ENCODE measurements at regions not wholly inside any gene's neighbourhood (a gene's known extent, or its start where the extent isn't known, plus 50 kb on each side); places are given as distances from the start of the nearest gene placed in this dataset.

DNA sequence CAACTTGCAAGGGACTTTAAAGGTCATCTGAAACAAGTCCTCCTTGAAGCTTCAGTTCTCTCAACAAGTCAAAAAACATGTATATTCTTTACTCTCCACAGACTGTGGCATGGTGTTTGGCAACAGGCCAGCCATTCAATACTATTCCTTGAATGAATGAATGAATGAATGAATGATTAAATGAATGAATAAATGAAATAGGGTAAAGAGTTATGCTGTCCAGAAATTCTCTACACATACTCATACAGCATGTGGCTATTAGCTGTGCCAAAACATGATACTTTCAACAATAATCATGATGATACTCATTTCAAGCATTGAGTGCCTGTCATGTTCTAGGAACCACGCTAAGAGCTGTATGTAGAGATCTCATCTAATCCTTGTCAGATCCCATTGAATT is 356.1 kb downstream of the BARHL2 start:
- intact Hi-C loops (cut with DNase I; ENCODE audit: low total_unique reads): no loop called here
- no peak for TF ChIP-seq POLR2AphosphoS5 (IDR thresholded peaks at IDR 0.05)
- TF ChIP-seq POLR2A (IDR thresholded peaks at IDR 0.05): no peak
- TF ChIP-seq, protein P1, sequence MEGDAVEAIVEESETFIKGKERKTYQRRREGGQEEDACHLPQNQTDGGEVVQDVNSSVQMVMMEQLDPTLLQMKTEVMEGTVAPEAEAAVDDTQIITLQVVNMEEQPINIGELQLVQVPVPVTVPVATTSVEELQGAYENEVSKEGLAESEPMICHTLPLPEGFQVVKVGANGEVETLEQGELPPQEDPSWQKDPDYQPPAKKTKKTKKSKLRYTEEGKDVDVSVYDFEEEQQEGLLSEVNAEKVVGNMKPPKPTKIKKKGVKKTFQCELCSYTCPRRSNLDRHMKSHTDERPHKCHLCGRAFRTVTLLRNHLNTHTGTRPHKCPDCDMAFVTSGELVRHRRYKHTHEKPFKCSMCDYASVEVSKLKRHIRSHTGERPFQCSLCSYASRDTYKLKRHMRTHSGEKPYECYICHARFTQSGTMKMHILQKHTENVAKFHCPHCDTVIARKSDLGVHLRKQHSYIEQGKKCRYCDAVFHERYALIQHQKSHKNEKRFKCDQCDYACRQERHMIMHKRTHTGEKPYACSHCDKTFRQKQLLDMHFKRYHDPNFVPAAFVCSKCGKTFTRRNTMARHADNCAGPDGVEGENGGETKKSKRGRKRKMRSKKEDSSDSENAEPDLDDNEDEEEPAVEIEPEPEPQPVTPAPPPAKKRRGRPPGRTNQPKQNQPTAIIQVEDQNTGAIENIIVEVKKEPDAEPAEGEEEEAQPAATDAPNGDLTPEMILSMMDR (IDR thresholded peaks at IDR 0.05): no peak

DNA sequence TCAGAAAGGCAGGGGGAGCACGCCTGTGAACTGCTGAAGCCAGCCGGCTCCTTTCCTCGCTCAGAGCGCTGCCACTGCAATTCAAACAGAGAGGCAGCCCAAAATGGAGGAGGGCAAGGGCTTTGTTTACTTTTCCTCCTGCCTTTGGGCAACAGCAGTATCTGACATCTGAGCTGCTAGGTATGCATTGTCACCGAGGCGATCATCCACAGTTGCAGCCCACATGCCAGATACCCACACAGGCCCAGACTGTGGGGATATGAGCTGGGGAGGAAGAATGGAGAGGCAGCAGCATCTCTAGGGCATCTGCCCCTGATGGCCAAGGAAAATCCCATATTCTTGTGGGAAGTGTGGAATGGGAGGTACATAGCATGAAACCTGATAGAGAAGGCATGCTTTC is 357.1 kb downstream of the BARHL2 start:
- H3K27ac ChIP-seq: no peak overlapping the region
- no peaks in the 10 kb centered on the region for H3K36me3 ChIP-seq
- H3K4me1 ChIP-seq: no peaks in the 10 kb centered on the region
- no peaks in the 10 kb centered on the region for H3K27me3 ChIP-seq
- no peak overlapping the region for H3K4me3 ChIP-seq
- peaks cover 0 to 5% of the 10 kb centered on the region in 2 donors for H3K9me3 ChIP-seq
- intact Hi-C loops (cut with DNase I; ENCODE audit: low total_unique reads): no loop called here
- DNase-seq (ENCODE audit: low spot score in 2 of 2): no peak
- TF ChIP-seq POLR2AphosphoS5 (IDR thresholded peaks at IDR 0.05) (no peak), POLR2A (IDR thresholded peaks at IDR 0.05) (no peak)
- TF ChIP-seq, protein P1 (IDR thresholded peaks at IDR 0.05): no peak

More for the DNA sequence above, 356.1 kb downstream of the BARHL2 start:
- Histone ChIP-seq H3K27ac (no peak overlapping the region), H3K36me3 (no peaks in the 10 kb centered on the region), H3K4me1 (no peaks in the 10 kb centered on the region), H3K9me3 (peaks cover 0 to 8% of the 10 kb centered on the region in 2 donors), H3K27me3 (no peaks in the 10 kb centered on the region), H3K4me3 (no peak overlapping the region)
- no peak for DNase-seq (ENCODE audit: low spot score in 2 of 2)

DNA sequence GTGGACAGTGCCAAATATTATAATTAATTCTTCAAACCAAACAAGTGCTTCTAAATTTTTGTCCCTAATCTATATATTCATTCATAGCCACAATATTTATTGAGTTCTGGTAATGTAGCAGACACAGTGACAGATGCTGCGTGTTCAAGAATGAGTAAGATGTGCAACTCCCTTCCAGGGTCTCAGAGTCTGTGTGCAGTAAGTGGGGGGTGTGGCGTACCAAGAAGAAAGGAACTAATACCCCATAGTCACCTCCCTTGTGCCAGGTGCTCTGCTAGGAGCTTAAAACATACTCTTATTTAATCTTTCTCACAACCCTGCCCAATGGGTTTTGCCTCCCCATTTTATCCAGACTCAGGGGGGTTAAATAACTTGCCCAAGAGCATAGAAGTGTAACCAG is 358.7 kb downstream of the BARHL2 start:
- Histone ChIP-seq H3K27me3 (no peaks in the 10 kb centered on the region), H3K36me3 (no peaks in the 10 kb centered on the region), H3K4me3 (no peak overlapping the region), H3K27ac (no peak overlapping the region), H3K9me3 (no peaks in the 10 kb centered on the region), H3K4me1 (no peaks in the 10 kb centered on the region)
- TF ChIP-seq POLR2A (IDR thresholded peaks at IDR 0.05) (no peak), POLR2AphosphoS5 (IDR thresholded peaks at IDR 0.05) (no peak)
- TF ChIP-seq, protein P1 (IDR thresholded peaks at IDR 0.05): no peak
- intact Hi-C loops (cut with DNase I; ENCODE audit: low total_unique reads): no loop called here
- no peak for DNase-seq (ENCODE audit: low spot score in 2 of 2)

DNA sequence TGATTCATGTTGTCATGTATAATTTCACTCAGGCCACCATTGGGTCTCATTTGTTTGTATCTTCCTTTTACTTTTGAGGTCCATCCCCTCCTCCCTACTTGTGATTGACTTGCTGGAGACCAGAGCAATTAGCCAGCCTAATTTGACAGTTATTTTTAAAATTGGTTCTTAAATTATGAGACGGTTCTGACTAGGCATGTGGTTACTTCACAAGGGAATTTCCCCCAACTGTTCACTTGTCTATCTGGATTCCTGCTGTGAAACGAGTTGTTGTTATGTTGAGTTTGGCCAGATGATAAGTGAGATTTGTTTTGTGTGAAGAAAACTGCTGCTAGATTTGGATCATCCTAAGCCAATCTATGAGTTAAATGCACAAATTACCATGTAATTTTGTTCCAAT is 359.1 kb downstream of the BARHL2 start:
- DNase-seq (ENCODE audit: low spot score in 2 of 2): no peak
- no peaks in the 10 kb centered on the region for H3K4me1 ChIP-seq
- intact Hi-C loops (cut with DNase I; ENCODE audit: low total_unique reads): no loop called here
- H3K36me3 ChIP-seq: no peaks in the 10 kb centered on the region
- no peak overlapping the region for H3K4me3 ChIP-seq
- H3K9me3 ChIP-seq: no peaks in the 10 kb centered on the region
- TF ChIP-seq, protein P1 (IDR thresholded peaks at IDR 0.05): no peak
- no peaks in the 10 kb centered on the region for H3K27me3 ChIP-seq
- no peak overlapping the region for H3K27ac ChIP-seq

DNA sequence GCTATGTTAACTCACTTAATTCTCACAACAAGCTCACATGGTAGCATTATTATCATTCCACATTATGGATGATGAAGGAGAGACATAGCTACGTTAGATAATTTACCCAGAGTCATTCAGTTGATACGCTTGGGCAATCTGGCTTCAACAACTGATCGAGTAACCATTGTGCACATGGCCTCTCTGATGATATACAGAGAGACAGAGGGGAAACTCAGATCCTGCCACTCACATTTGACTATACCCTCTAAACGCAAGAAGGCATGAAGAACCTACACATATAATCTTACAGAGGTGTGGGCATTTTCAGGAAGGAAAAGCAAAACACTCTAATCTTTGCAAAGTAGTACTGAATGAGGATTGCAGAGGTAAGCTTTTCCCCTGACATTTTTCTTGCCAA is 360.1 kb downstream of the BARHL2 start:
- no peaks in the 10 kb centered on the region for H3K27me3 ChIP-seq
- H3K36me3 ChIP-seq: no peaks in the 10 kb centered on the region
- H3K4me1 ChIP-seq: no peaks in the 10 kb centered on the region
- no peaks in the 10 kb centered on the region for H3K9me3 ChIP-seq
- DNase-seq (ENCODE audit: low spot score in 2 of 2): no peak
- intact Hi-C loops (cut with DNase I; ENCODE audit: low total_unique reads): no loop called here
- no peak overlapping the region for H3K4me3 ChIP-seq
- TF ChIP-seq POLR2A (IDR thresholded peaks at IDR 0.05) (no peak), POLR2AphosphoS5 (IDR thresholded peaks at IDR 0.05) (no peak)
- TF ChIP-seq, protein P1 (IDR thresholded peaks at IDR 0.05): no peak
- H3K27ac ChIP-seq: no peak overlapping the region

Measured in breast epithelium (tissue), 4 donors.